ENCODE measurements at regions not wholly inside any gene's neighbourhood (a gene's known extent, or its start where the extent isn't known, plus 50 kb on each side); places are given as distances from the start of the nearest gene placed in this dataset.

DNA sequence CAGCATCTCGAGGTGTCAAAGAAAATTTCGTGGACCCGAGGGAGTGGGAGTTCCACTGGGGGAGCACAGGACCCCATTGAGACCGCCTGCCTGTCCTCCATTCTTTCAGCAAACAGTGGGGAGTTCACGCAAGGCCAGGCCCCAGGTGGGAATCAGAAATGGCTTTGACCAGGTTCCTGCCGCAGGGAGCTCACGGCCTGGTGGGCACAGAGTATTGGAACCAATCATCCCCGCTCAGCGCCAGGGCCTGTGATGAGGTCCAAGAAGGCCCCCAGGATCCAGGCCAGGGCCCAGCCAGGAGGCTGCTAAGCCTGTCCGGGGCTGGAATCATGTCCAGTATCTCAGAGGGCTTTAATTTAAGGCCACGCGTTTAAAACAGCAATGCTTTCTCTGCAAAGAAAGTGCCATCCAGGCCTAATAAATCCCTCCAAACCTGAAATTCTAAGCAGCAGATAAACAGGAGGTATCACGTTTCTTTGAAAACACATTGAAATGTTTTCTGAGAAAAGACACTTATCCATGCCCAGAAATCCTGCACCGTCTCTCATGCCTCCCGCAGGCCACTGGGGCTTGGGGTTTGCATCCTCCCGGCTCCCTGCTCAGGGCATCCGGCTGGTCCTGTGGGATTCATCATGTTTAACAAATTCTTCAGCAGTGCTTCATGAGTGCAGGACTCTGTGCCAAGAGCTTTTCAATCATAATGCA lies 125.7 kb downstream of the OAT start:
- no peak overlapping the region for H3K56ac ChIP-seq (ENCODE audit: insufficient read length, low read depth, low read length)
- H3K9me3 ChIP-seq (ENCODE audit: control insufficient read depth, low read depth, low read length), result no peaks in the 10 kb centered on the region
- no peak overlapping the region for H2BK120ac ChIP-seq (ENCODE audit: low read depth, low read length, poor library complexity, severe bottlenecking)
- H4K20me1 ChIP-seq (ENCODE audit: control insufficient read depth, insufficient read depth, insufficient read length), result no peaks in the 10 kb centered on the region
- Mint-ChIP-seq H3K4me1 (no peaks in the 10 kb centered on the region), H3K4me3 (no peak overlapping the region), H3K27ac (no peak overlapping the region), H3K9me3 (no peaks in the 10 kb centered on the region; a peak in 1 of 5 replicates), H3K36me3 (ENCODE audit: insufficient read depth in 1 of 3, low read depth in 3 of 3) (no peaks in the 10 kb centered on the region), H3K27me3 (ENCODE audit: low read depth) (peaks cover 4% of the 10 kb centered on the region)
- no peak overlapping the region for H2BK5ac ChIP-seq (ENCODE audit: insufficient read length, low read length)
- no peak overlapping the region for H4K8ac ChIP-seq (replicated peaks; ENCODE audit: insufficient read length, low read depth, low read length)
- DNase-seq, result peak; percentile 12
- no peak overlapping the region for H2BK20ac ChIP-seq (ENCODE audit: low read depth, low read length, poor library complexity, severe bottlenecking)
- H2AFZ ChIP-seq (ENCODE audit: low read length), result no peak overlapping the region
- no peak overlapping the region for H2BK15ac ChIP-seq (ENCODE audit: low read depth, low read length)
- no peak overlapping the region for H2BK12ac ChIP-seq (ENCODE audit: insufficient read length, low read depth, low read length)
- TF ChIP-seq, protein P1, sequence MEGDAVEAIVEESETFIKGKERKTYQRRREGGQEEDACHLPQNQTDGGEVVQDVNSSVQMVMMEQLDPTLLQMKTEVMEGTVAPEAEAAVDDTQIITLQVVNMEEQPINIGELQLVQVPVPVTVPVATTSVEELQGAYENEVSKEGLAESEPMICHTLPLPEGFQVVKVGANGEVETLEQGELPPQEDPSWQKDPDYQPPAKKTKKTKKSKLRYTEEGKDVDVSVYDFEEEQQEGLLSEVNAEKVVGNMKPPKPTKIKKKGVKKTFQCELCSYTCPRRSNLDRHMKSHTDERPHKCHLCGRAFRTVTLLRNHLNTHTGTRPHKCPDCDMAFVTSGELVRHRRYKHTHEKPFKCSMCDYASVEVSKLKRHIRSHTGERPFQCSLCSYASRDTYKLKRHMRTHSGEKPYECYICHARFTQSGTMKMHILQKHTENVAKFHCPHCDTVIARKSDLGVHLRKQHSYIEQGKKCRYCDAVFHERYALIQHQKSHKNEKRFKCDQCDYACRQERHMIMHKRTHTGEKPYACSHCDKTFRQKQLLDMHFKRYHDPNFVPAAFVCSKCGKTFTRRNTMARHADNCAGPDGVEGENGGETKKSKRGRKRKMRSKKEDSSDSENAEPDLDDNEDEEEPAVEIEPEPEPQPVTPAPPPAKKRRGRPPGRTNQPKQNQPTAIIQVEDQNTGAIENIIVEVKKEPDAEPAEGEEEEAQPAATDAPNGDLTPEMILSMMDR (conservative IDR thresholded peaks at IDR 0.05), result no peak
- no peak overlapping the region for H3K4ac ChIP-seq (ENCODE audit: low read depth, low read length)
- no peak overlapping the region for H4K5ac ChIP-seq (ENCODE audit: insufficient read length, low read depth, low read length)
- no peaks in the 10 kb centered on the region for H3K79me2 ChIP-seq (ENCODE audit: insufficient read depth, low read length)
- no peaks in the 10 kb centered on the region for H3K27me3 ChIP-seq (ENCODE audit: insufficient read depth, low read length)
- no peak overlapping the region for H3K18ac ChIP-seq (ENCODE audit: insufficient read length, low read depth, low read length)
- no peak overlapping the region for H3K27ac ChIP-seq (ENCODE audit: insufficient read length, low read depth, low read length)
- no peak overlapping the region for H3K9ac ChIP-seq (ENCODE audit: extremely low read depth, insufficient read length, low read length)
- no peak overlapping the region for H3T11ph ChIP-seq (ENCODE audit: low read length)
- H3K79me1 ChIP-seq (ENCODE audit: insufficient read depth, low read depth, low read length, poor library complexity, severe bottlenecking), result no peaks in the 10 kb centered on the region
- H3K4me2 ChIP-seq (ENCODE audit: insufficient read depth, insufficient read length, low read length), result no peak overlapping the region
- H4K91ac ChIP-seq (ENCODE audit: insufficient read length, low read depth, low read length), result no peak overlapping the region
- no peak overlapping the region for H3K14ac ChIP-seq (ENCODE audit: insufficient read depth, low read length)
- WGBS (ENCODE audit: extremely low coverage, insufficient read length, low lambda C conversion rate), result no CpG with 5 or more reads among the region's 17 CpGs
- no peaks in the 10 kb centered on the region for H3K4me1 ChIP-seq (ENCODE audit: insufficient read depth, low read length)
- H2AK5ac ChIP-seq (ENCODE audit: insufficient read length, low read length), result no peak overlapping the region
- H3K23me2 ChIP-seq (ENCODE audit: insufficient read length, low read depth, low read length, poor library complexity, severe bottlenecking), result no peaks in the 10 kb centered on the region
- H3K23ac ChIP-seq (ENCODE audit: insufficient read length, low read depth, low read length), result no peak overlapping the region
